GM21367 (cell line): ENCODE measurements at regions not wholly inside any gene's neighbourhood (a gene's known extent, or its start where the extent isn't known, plus 50 kb on each side); places are given as distances from the start of the nearest gene placed in this dataset.
"Not testable (repeated sequence)": the region's sequence is repeated elsewhere in the genome, so short reads cannot be mapped to it uniquely, and the experiment has no call there.

Experiments
- ATAC-seq: cut with Tn5 transposase; IDR thresholded peaks from one replicate; pipeline ENCODE4 v1.9.1; 2021; ENCODE audit not compliant: unreplicated experiment

DNA sequence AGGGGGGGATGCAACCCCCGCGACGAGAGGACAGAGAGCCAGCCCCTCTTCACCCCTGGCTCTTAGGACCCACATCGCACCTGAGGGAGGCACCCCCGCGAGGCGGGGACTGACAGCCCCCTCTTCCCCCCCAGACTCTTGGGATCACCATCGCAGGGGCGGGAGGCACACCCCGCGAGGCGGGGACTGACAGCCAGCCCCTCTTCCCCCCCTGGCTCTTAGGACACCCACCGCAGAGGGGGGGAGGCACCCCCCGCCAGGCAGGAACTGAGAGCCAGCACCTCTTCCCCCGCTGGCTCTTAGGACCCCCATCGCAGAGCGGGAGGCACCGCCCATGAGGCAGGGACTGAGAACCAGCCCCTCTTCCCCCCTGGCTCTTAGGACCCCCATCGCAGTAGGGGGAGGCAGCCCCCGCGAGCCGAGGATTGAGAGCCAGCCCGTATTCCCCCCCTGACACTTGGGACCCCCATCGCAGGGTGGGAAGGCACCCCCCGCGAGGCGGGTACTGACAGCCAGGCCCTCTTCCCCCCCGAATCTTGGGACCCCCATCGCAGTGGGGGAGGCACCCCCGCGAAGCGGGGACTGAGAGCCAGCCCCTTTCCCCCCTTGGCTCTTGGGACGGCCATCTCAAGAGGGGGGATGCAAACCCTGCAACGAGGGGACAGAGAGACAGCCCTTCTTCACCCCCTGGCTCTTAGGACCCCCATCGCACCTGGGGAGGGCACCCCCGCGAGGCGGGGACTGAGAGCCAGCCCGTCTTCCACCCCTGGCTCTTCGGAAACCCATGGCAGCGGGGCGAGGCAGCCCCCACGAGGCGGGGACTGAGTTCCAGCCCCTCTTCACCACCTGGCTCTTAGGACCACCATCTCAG, 2425.1 kb upstream of the PCDH20 start:
- no peak for ATAC-seq

DNA sequence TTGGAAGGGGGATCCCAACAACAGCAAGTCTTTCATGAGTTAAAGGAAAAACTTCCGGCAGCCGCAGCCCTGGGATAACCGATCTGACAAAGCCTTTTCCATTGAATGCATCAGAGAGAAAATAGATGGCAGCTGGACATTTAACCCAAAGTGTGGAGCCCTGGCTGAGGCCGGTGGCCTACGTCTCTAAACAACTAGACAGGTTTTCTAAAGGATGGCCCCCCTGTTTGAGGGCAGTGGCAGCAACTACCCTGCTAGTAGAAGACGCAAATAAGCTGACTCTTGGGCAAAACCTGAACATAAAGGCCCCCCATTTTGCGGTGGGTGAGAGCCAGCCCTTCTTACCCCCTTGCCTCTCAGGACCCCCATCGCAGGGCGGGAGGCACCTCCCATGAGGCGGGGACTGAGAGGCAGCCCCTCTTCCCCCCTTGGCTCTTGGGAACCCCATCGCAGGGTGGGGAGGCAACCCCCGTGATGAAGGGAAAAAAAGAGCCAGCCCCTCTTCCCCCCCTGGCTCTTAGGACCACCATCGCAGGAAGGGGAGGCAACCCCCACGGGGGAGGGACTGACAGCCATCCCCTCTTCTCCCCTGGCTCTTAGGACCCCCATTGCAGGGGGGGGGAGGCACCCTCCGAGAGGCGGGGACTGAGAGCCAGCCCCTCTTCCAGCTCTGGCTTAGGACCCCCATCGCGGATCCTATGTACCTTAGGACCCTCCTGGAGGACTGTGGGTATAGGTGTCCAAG, 2422.9 kb upstream of the PCDH20 start:
- ATAC-seq, result no peak

DNA sequence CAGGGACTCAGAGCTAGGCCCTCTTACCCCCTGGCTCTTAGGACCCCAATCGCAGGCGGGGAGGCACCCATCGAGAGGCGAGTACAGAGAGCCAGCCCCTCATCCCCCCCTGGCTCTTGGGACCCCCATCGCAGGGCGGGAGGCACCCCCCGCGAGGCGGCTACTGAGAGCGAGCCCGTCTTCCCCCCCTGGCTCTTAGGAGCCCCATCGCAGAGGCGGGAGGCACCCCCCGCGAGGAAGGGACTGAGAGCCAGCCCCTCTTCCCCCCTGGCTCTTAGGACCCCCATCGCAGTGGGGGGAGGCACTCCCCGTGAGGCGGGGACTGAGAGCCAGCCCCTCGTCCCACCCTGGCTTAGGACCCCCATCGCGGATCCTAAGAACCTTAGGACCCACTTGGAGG, 2422.1 kb upstream of the PCDH20 start:
- ATAC-seq, result not testable (repeated sequence)

DNA sequence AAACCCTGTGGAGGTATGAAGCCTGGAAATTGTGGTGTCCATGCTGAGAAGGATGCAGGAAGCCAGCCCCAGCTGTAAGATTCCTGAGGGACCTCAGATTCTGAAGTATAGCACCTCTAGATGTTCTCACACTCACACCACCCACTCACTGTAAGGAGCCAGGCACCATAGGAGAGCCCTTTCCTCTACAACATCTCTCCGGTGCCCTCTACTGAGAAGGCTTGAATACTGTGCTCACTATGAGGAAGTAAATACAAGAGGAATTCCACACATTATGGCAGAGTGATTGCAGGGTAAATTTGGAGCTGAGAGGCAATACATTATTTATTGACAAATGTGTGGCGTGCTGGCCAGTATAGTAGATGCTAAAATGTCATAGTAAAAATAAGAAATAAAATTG, 2414.0 kb upstream of the PCDH20 start:
- ATAC-seq, result not testable (repeated sequence)

DNA sequence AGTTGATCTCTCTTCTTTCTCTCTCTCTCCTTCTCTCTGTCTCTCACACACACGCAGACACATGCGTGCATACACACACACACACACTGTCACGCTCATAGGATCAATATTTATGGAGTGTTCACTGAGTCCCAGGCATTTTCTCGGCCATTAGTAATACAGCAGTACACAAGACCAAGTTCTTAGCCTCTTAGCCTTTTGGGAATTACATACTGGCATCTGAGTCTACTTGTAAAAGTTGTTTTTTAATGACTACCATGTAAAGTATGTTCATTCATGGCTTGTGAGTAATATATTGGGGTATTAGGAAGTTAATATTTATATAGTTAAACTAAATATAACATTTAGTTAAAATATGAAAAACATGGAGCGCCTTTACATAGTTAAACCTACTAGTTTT, 2406.1 kb upstream of the PCDH20 start:
- ATAC-seq, result not testable (repeated sequence)

DNA sequence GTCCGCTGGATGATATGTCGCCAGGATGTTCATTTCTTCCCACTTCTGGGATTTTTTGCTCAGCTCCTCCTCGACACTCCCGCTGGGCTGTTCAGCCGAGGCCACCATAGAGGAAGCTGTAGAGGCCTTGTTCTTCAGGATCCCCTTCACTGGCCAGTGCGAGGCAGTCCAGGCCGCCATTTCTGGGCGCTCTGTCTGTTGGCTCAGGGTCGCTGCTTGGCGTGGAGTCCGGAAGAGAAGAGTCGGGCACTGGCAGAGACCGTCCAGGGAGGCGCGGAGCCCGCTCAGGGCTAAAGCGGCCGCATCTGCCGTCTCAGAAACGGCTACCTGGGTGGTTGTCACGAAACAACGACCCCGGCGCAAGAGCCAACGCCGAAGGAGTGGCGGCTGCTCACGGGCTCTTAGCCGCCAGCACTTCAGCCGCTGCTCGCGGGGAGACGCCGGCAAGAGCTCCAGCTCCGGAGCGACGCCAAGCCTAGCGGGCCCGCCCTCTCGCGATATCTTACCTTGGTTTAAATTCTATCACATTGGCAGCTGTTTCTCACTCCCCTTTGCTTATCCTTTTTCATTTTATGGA, 2395.9 kb upstream of the PCDH20 start:
- ATAC-seq, result not testable (repeated sequence)

DNA sequence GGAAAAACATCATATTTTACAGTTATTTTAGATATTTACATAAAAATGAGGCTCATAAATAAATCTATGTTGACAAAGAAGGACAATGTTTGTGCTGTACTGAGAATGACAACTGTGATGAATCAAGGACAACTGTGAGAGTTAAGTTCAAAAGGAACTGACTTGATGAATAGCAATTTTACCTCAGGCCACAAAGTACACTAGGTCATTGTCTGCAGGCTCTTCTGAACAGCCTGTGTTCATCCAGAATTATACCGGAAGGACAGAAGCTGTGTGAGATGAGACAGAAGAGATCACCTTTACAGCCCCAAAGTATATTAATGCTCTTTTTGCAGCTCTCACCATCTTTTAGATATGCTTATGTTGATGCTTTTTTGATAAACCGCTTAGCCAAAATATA, 2375.5 kb upstream of the PCDH20 start:
- not testable (repeated sequence) for ATAC-seq

DNA sequence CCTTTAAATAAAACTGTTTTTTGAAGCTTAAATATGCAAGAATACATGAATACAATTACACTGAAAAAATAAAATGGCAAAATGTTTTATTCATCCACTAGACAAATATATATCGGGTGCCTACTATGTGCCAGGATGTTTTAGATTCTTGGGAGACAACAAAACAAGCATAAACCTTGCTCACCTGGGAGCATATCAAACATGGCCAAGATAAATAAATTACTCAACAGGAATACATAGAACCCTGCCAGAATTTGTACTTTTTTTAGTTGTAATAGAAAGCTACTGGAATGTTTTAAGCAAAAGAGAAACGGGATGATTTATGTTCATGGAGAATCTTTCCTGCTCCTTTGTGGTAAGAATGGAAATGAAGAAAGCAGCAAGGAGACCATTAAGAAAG, 2358.5 kb upstream of the PCDH20 start:
- ATAC-seq, result no peak

DNA sequence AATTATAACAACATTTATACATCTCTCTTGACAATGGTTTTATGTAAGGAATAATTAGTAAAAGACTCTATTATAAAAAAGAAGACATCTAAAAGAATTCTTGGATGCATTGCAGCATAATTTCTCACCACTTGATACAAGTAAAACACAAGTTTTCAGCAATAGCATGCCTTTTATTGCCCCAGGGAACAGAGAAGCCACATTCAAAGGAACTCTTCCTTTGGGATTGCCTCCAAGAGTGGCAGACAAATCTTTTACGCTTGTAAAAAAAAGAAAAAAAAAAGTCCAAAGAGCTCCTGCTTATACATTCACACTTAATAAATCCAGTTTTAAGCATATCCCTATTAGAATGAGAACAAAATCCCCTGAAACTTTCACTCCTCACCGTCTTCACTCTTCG, 2357.8 kb upstream of the PCDH20 start:
- ATAC-seq, result no peak

DNA sequence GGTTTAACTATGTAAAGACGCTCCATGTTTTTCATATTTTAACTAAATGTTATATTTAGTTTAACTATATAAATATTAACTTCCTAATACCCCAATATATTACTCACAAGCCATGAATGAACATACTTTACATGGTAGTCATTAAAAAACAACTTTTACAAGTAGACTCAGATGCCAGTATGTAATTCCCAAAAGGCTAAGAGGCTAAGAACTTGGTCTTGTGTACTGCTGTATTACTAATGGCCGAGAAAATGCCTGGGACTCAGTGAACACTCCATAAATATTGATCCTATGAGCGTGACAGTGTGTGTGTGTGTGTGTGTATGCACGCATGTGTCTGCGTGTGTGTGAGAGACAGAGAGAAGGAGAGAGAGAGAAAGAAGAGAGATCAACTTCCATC, 2342.0 kb upstream of the PCDH20 start:
- ATAC-seq, result not testable (repeated sequence)

DNA sequence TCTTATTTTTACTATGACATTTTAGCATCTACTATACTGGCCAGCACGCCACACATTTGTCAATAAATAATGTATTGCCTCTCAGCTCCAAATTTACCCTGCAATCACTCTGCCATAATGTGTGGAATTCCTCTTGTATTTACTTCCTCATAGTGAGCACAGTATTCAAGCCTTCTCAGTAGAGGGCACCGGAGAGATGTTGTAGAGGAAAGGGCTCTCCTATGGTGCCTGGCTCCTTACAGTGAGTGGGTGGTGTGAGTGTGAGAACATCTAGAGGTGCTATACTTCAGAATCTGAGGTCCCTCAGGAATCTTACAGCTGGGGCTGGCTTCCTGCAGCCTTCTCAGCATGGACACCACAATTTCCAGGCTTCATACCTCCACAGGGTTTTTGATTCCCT, 2334.2 kb upstream of the PCDH20 start:
- not testable (repeated sequence) for ATAC-seq

DNA sequence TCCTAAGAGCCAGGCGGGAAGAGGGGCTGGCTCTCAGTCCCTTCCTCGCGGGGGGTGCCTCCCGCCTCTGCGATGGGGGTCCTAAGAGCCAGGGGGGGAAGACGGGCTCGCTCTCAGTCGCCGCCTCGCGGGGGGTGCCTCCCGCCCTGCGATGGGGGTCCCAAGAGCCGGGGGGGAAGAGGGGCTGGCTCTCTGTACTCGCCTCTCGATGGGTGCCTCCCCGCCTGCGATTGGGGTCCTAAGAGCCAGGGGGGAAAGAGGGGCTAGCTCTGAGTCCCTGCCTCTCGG, 2326.1 kb upstream of the PCDH20 start:
- ATAC-seq, result not testable (repeated sequence)

DNA sequence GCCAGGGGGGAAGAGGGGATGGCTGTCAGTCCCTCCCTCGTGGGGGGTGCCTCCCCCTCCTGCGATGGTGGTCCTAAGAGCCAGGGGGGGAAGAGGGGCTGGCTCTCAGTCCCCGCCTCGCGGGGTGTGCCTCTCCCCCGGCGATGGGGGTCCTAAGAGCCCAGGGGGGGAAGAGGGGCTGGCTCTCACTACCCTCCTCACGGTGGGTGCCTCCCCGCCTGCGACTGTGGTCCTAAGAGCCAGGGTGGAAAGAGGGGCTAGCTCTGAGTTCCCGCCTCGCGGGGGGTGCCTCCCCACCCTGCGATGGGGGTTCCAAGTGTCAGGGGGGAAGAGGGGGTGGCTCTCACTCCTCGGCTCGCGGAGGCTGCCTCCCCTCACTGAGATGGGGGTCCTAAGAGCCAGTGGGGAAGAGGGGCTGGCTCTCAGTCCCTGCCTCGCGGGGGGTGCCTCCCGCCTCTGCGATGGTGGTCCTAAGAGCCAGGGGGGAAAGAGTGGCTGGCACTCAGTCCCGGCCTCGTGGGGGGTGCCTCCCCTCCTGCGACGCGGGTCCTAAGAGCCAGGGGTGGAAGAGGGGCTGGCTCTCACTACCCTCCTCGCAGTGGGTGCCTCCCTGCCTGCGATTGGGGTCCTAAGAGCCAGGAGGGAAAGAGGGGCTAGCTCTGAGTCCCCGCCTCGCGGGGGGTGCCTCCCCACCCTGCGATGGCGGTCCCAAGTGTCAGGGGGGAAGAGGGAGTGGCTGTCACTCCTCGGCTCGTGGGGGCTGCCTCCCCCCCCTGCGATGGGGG, 2325.6 kb upstream of the PCDH20 start:
- no peak for ATAC-seq

DNA sequence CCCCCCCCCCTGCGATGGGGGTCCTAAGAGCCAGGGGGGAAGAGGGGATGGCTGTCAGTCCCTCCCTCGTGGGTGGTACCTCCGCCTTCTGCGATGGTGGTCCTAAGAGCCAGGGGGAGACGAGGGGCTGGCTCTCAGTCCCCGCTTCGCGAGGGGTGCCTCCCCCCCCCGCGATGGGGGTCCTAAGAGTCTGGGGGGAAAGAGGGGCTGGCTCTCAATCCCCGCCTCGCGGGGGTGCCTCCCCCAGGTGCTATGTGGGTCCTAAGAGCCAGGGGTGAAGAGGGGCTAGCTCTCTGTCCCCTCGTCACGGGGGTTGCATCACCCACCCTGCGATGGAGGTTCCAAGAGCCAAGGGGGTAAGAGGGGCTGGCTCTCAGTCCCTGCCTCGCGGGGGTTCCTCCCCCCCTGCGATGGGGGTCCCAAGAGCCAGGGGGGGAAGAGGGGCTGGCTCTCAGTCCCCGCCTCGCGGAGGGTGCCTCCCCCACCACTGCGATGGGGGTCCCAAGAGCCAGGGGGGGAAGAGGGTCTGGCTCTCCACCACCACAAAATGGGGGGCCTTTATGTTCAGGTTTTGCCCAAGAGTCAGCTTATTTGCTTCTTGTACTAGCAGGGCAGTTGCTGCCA, 2323.6 kb upstream of the PCDH20 start:
- ATAC-seq, result not testable (repeated sequence)

DNA sequence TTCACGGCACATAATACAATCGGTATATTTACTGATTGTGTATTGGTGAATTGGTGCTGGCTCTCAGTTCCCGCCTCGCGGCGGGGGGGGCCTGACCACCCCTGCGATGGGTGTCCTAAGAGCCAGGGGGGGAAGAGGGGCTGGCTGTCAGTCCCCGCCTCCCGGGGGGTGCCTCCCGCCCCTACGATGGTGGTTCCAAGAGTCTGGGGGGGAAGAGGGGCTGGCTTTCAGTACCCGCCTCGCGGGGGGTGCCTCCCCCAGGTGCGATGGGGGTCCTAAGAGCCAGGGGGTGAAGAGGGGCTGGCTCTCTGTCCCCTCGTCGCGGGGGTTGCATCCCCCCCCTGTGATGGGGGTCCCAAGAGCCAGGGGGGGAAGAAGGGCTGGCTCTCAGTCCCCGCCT, 2321.8 kb upstream of the PCDH20 start:
- no peak for ATAC-seq

DNA sequence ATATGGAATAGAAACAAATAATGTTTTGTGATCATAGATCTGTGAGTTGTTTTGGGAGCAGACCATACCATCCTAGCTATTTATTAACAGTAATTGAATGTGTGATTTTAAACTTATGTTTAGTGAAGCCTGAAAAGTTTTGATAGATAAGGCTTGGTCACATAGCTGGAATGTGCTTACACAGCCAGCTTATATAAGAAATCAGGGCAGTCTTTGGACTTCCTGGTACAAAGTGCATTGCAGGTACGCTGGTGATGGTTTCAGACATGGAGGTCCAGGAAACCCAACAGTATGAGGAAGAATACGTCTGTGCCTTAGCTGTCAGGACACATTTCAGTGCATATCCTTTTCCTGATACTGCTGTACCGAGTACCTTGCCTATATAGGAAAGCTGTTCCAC, 2316.2 kb upstream of the PCDH20 start:
- no peak for ATAC-seq

DNA sequence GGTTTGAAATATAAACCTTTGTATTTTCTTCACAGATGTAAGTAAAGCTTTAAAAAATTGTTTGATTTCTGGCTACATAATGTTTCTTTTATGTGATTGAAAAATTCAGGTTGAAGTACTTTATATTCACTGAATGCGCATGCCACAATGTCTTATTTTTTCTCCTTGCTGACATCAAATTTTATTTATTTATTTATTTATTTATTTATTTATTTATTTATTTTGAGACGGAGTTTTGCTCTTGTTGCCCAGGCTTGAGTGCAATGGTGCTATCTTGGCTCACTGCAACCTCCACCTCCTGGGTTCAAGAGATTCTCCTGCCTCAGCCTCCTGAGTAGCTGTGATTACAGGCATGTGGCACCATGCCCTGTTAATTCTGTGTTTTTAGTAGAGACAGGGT, 2296.5 kb upstream of the PCDH20 start:
- ATAC-seq, result not testable (repeated sequence)

DNA sequence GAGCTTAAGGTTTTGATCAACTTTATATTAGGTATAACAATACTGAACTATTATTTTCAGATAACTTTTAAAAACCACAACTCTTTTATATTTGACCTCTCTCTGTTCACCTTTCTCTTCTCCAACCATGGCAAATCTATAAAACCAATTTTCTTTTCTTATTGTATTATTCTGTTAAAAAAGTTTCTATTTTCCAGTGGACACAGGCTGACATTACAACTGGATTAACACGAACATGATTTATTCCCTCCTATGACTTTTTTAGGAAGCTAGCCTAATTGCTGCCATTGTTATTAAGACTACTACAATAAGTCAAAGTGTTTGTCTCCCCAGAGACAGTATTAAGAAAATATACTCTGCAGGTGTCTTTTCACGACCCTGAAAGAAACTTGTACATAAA, 2291.1 kb upstream of the PCDH20 start:
- no peak for ATAC-seq

DNA sequence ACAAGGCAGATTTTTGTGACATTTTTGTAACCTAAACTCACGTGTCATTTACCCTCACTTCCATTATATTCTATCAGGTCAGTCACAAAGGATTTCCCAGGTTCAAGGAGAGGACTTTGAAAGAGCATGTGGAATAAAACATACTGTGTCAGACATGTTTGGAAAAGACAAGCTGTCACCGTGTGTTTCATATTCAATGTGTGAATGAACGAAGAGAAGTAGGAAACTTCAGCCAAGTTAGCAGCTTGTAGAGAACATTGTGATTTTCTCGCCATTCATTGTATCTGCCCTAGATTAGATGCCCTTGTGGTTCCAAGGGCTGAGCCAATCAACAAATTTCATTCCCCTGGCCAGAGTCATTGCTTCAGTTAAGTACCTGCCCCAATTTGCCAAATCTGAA, 2288.9 kb upstream of the PCDH20 start:
- ATAC-seq, result no peak

DNA sequence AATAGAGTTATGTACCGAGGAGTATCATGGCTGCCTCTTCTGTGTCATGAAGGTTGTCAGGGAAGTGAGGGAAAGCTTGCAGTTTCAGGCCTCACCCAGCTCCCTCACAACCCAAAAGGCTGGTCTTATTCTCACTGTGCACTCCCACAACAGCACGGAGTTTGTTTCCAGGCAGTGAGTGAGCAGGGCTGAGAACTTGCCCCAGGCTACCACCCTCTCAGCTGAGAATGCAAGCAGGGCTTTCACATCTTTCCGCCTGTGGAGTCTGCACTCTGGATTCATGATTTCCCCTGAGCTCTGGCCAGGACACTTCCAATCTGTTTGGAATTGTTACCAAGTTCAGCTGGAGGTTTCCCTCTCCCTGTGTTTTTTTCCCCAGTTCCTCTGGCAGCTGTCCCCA, 2284.7 kb upstream of the PCDH20 start:
- no peak for ATAC-seq

DNA sequence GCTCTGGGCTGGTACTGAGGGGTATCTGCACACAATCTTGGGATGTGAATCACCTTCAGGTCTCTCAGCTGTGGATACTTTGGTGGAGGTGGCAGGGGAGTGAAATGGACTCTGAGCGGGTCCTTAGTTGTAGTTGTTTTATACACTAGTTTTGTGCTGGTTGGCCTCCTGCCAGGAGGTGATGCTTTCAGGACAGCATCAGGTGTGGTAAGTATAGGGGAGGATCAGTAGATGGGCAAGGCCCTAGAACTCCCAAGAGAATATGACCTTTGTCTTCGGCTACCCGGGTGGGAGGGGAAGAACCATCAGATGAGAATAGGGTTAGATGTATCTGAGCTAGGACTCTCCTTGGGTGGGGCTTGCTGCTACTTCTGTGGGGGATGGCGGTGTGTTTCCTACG, 2284.3 kb upstream of the PCDH20 start:
- ATAC-seq, result no peak
